ENCODE measurements at regions not wholly inside any gene's neighbourhood (a gene's known extent, or its start where the extent isn't known, plus 50 kb on each side); places are given as distances from the start of the nearest gene placed in this dataset.

DNA sequence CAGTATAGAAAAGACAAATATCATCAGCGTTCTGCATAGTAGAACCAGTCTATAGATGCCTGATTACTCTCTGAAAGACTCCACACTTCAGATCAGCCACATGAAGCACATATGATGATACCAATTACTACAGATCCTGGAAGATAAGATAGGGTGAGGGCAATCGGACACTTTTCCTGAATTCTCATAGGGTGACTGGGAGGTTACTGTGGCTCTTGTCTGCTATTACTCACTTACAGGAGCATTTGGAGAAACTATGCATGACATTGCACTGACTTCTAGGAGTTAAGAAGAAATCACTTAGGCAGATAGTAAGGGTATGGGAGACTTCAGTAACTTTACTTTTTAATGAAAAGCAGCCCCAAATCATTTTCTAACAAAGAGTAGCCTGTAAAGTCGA, 1140.9 kb downstream of the XPNPEP1 start:
- Histone ChIP-seq H4K20me1 (ENCODE audit: low read depth, low read length) (no peaks in the 10 kb centered on the region), H3K4me3 (ENCODE audit: insufficient read depth, low read length, poor library complexity, severe bottlenecking) (no peak overlapping the region), H3K4me2 (ENCODE audit: low read depth, low read length, poor library complexity, severe bottlenecking) (no peak overlapping the region), H3K36me3 (ENCODE audit: low read length) (no peaks in the 10 kb centered on the region), H3K9ac (ENCODE audit: low read length) (no peak overlapping the region), H3K27me3 (ENCODE audit: low read length) (no peaks in the 10 kb centered on the region), H2AFZ (ENCODE audit: low read depth, low read length, severe bottlenecking) (no peak overlapping the region), H3F3A (ENCODE audit: insufficient read depth) (no peaks in the 10 kb centered on the region), H3K9me2 (replicated peaks; ENCODE audit: insufficient read depth, low read length) (no peaks in the 10 kb centered on the region), H3K27ac (ENCODE audit: low read depth, low read length) (no peak overlapping the region), H3K79me2 (ENCODE audit: insufficient read depth, low read length) (no peaks in the 10 kb centered on the region), H3K9me3 (ENCODE audit: insufficient read depth, low read length) (no peaks in the 10 kb centered on the region)
- TF ChIP-seq, protein P1, sequence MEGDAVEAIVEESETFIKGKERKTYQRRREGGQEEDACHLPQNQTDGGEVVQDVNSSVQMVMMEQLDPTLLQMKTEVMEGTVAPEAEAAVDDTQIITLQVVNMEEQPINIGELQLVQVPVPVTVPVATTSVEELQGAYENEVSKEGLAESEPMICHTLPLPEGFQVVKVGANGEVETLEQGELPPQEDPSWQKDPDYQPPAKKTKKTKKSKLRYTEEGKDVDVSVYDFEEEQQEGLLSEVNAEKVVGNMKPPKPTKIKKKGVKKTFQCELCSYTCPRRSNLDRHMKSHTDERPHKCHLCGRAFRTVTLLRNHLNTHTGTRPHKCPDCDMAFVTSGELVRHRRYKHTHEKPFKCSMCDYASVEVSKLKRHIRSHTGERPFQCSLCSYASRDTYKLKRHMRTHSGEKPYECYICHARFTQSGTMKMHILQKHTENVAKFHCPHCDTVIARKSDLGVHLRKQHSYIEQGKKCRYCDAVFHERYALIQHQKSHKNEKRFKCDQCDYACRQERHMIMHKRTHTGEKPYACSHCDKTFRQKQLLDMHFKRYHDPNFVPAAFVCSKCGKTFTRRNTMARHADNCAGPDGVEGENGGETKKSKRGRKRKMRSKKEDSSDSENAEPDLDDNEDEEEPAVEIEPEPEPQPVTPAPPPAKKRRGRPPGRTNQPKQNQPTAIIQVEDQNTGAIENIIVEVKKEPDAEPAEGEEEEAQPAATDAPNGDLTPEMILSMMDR (IDR thresholded peaks at IDR 0.05; ENCODE audit: insufficient read depth, low read length, poor library complexity, severe bottlenecking): no peak
- no peak for TF ChIP-seq EZH2phosphoT487 (conservative IDR thresholded peaks at IDR 0.05; ENCODE audit: low read length)

DNA sequence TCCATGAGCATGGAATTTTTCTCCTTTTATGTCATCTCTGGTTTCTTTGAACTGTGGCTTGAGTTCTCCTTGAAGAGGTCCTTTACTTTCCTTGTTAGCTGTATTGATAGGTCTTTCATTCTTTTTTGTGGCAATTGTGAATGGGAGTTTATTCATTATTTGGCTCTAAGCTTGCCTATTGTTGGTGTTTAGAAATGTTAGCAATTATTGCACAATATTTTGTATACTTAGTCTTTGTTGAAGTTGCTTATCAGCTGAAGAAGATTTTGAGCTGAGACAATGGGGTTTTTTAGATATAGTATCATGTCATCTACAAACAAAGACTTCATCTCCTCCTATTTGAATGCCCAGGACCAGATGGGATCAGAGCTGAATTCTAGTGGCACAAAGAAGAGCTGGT, 1143.8 kb downstream of the XPNPEP1 start:
- no peaks in the 10 kb centered on the region for H3K9me3 ChIP-seq (ENCODE audit: insufficient read depth, low read length)

DNA sequence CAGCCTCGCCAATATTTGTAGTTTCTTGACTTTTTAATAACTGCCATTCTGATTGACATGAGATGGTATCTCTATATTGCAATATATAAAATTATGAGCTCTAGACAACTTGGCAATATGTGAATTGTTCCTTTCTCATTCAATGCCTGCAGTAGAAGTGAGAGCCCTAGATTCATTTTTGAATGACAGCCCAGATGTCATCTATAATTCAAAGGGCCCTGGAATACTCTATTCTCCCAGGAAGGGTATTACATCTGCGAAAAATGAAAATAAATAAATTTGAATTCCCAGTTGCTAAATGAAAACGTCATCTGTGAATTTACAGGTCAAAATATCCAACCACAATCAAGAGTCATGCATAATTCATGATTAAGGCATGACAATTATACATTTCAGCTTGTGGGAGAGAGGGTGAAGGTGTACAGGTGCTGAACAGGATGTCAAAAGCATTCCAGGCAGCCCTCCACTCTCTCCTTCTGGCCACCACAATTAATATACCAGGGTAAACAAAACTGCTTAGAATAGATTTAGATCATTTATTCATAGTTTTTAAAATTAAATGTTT, 1147.3 kb downstream of the XPNPEP1 start:
- Histone ChIP-seq H3K9ac (ENCODE audit: low read length) (no peak overlapping the region), H3K27me3 (ENCODE audit: low read length) (no peaks in the 10 kb centered on the region), H2AFZ (ENCODE audit: low read depth, low read length, severe bottlenecking) (no peak overlapping the region), H3K79me2 (ENCODE audit: insufficient read depth, low read length) (no peaks in the 10 kb centered on the region), H3K4me3 (ENCODE audit: insufficient read depth, low read length, poor library complexity, severe bottlenecking) (no peak overlapping the region), H3K9me3 (ENCODE audit: insufficient read depth, low read length) (no peaks in the 10 kb centered on the region), H3K27ac (ENCODE audit: low read depth, low read length) (no peak overlapping the region), H4K20me1 (ENCODE audit: low read depth, low read length) (no peaks in the 10 kb centered on the region), H3K36me3 (ENCODE audit: low read length) (no peaks in the 10 kb centered on the region), H3K9me2 (replicated peaks; ENCODE audit: insufficient read depth, low read length) (no peaks in the 10 kb centered on the region), H3F3A (ENCODE audit: insufficient read depth) (no peaks in the 10 kb centered on the region), H3K4me2 (ENCODE audit: low read depth, low read length, poor library complexity, severe bottlenecking) (no peak overlapping the region)
- TF ChIP-seq EZH2phosphoT487 (conservative IDR thresholded peaks at IDR 0.05; ENCODE audit: low read length): no peak
- TF ChIP-seq, protein P1 (IDR thresholded peaks at IDR 0.05; ENCODE audit: insufficient read depth, low read length, poor library complexity, severe bottlenecking): no peak

More for the DNA sequence above, 1143.8 kb downstream of the XPNPEP1 start:
- Histone ChIP-seq H3K9ac (ENCODE audit: low read length) (no peak overlapping the region), H4K20me1 (ENCODE audit: low read depth, low read length) (no peaks in the 10 kb centered on the region), H3K79me2 (ENCODE audit: insufficient read depth, low read length) (no peaks in the 10 kb centered on the region), H3K27ac (ENCODE audit: low read depth, low read length) (no peak overlapping the region), H3K27me3 (ENCODE audit: low read length) (no peaks in the 10 kb centered on the region), H3K9me2 (replicated peaks; ENCODE audit: insufficient read depth, low read length) (no peaks in the 10 kb centered on the region), H3K4me3 (ENCODE audit: insufficient read depth, low read length, poor library complexity, severe bottlenecking) (no peak overlapping the region), H2AFZ (ENCODE audit: low read depth, low read length, severe bottlenecking) (no peak overlapping the region), H3K36me3 (ENCODE audit: low read length) (no peaks in the 10 kb centered on the region), H3F3A (ENCODE audit: insufficient read depth) (no peaks in the 10 kb centered on the region), H3K4me2 (ENCODE audit: low read depth, low read length, poor library complexity, severe bottlenecking) (no peak overlapping the region)
- no peak for TF ChIP-seq EZH2phosphoT487 (conservative IDR thresholded peaks at IDR 0.05; ENCODE audit: low read length)
- TF ChIP-seq, protein P1 (IDR thresholded peaks at IDR 0.05; ENCODE audit: insufficient read depth, low read length, poor library complexity, severe bottlenecking): no peak
